ENCODE measurements at regions not wholly inside any gene's neighbourhood (a gene's known extent, or its start where the extent isn't known, plus 50 kb on each side); places are given as distances from the start of the nearest gene placed in this dataset.

GRCh38 chr10:128566361-128566968 is 440.2 kb upstream of the MKI67 start:
- peaks cover 85% of the 10 kb centered on the region for H3K27me3 ChIP-seq (ENCODE audit: insufficient read depth, low read length)
- ChIA-PET RAD21 (ENCODE audit: low non-redundant PET in 1 of 2, low total read pairs in 2 of 2, uncharacterized antibody in 2 of 2, unreplicated experiment in 2 of 2) (interaction anchor here in 1 of 2 experiments (0.5 kb wide), 1 partner anchor 111 kb away, joined by 3 read pairs; no protein-coding TSS in a partner anchor), POLR2A (no interaction called here), CTCF (no interaction called here)
- no peaks in the 10 kb centered on the region for H3K4me1 ChIP-seq (ENCODE audit: control insufficient read depth in 1 of 2, insufficient read depth in 2 of 2, low read length in 2 of 2)
- H2AFZ ChIP-seq (ENCODE audit: low read depth, low read length, poor library complexity, severe bottlenecking) = no peak overlapping the region
- intact Hi-C loops (cut with micrococcal nuclease) = no loop called here
- no peaks in the 10 kb centered on the region for H3K9me3 ChIP-seq (ENCODE audit: control insufficient read depth in 1 of 2, insufficient read depth in 1 of 2, low read depth in 1 of 2, low read length in 2 of 2)
- ATAC-seq (no peak), DNase-seq (ENCODE audit: low read depth, low spot score) (no peak)
- no peaks in the 10 kb centered on the region for H3K9me2 ChIP-seq (ENCODE audit: insufficient read depth)
- H3K27ac ChIP-seq (ENCODE audit: low read depth, low read length) = no peak overlapping the region
- no peak overlapping the region for H3K4me2 ChIP-seq (ENCODE audit: low read length)
- TF ChIP-seq TCF7L2 (IDR thresholded peaks at IDR 0.05; ENCODE audit: borderline replicate concordance, extremely low read depth, insufficient read depth, insufficient read length) (no peak), CBX3 (IDR thresholded peaks at IDR 0.05; ENCODE audit: low read depth) (no peak), ELF1 (IDR thresholded peaks at IDR 0.05; ENCODE audit: borderline replicate concordance, low read depth) (no peak), SP1 (IDR thresholded peaks at IDR 0.05; ENCODE audit: low read depth) (no peak), REST (IDR thresholded peaks at IDR 0.05; ENCODE audit: low read depth) (no peak), YY1 (IDR thresholded peaks at IDR 0.05; ENCODE audit: extremely low read depth, insufficient replicate concordance, low read depth, low read length) (no peak), ZNF274 (IDR thresholded peaks at IDR 0.05; ENCODE audit: low read depth, low read length) (no peak), RAD21 (IDR thresholded peaks at IDR 0.05; ENCODE audit: low read depth) (no peak), CTCF (IDR thresholded peaks at IDR 0.05 in 2 of 3, conservative IDR thresholded peaks at IDR 0.05 in 1 of 3; ENCODE audit: borderline replicate concordance in 1 of 3, insufficient read depth in 1 of 3, low read depth in 2 of 3, low read length in 2 of 3) (no peak), SRF (IDR thresholded peaks at IDR 0.05; ENCODE audit: low read depth) (no peak), FOSL1 (IDR thresholded peaks at IDR 0.05; ENCODE audit: low read depth) (no peak), CEBPB (IDR thresholded peaks at IDR 0.05; ENCODE audit: low read depth) (no peak), JUND (IDR thresholded peaks at IDR 0.05) (no peak), MAX (IDR thresholded peaks at IDR 0.05) (no peak)
- TF ChIP-seq, protein P1, sequence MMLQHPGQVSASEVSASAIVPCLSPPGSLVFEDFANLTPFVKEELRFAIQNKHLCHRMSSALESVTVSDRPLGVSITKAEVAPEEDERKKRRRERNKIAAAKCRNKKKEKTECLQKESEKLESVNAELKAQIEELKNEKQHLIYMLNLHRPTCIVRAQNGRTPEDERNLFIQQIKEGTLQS (IDR thresholded peaks at IDR 0.05) = no peak
- H3K4me3 ChIP-seq (replicated peaks in 1 of 2; ENCODE audit: low read depth in 1 of 2, low read length in 2 of 2) = no peak overlapping the region
- no peaks in the 10 kb centered on the region for H4K20me1 ChIP-seq (ENCODE audit: insufficient read depth)
- no peaks in the 10 kb centered on the region for H3K79me2 ChIP-seq (ENCODE audit: insufficient read depth, low read length)
- H3K36me3 ChIP-seq (ENCODE audit: control insufficient read depth in 1 of 2, insufficient read depth in 2 of 2, low read length in 2 of 2) = no peaks in the 10 kb centered on the region
- H3K9ac ChIP-seq (ENCODE audit: low read length) = no peak overlapping the region
- BruUV-seq (replicated peaks) = no TSS peak
